Fibroblast of lung (primary cell): ENCODE measurements at regions not wholly inside any gene's neighbourhood (a gene's known extent, or its start where the extent isn't known, plus 50 kb on each side); places are given as distances from the start of the nearest gene placed in this dataset.

ENCODE experiments used
- EZH2 ChIP-seq: IDR thresholded peaks from 2 replicates; pipeline ENCODE4 v1.5.1; 2012; ENCODE audit warnings: low read length, control low read depth, mild to moderate bottlenecking; ENCODE audit errors: missing control alignments
- TF ChIP-seq, protein P1 (sequence below), 2 donors: IDR thresholded peaks in 1 of 2; conservative IDR thresholded peaks in 1 of 2; 1 replicate in 1 of 2; 2 replicates in 1 of 2; pipeline ENCODE4 v1.5.1; 2011 to 2012; ENCODE audit warnings: low read length in 2 of 2, control low read depth in 1 of 2, inconsistent platforms in 1 of 2, low read depth in 1 of 2, mild to moderate bottlenecking in 1 of 2

DNA sequence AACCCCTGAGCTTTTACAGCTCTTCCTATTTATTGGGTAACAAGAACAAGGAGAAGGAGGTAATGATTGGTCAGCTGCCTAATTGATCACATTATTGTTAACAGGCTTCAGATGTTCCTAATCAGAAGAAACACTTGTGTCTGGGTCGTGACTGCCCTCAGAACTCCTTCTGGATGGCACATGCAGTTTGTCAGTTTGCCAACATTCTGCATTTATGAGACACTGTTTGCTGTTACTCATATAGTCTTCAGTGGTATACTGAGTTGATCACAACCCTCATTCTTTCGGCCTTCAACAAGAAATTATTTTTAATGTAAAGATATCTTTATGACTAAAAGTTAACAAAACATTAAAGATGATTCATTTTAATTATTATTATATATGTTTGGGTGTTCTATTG is 95.7 kb upstream of the DOCK10 start:
- TF ChIP-seq, protein P1, sequence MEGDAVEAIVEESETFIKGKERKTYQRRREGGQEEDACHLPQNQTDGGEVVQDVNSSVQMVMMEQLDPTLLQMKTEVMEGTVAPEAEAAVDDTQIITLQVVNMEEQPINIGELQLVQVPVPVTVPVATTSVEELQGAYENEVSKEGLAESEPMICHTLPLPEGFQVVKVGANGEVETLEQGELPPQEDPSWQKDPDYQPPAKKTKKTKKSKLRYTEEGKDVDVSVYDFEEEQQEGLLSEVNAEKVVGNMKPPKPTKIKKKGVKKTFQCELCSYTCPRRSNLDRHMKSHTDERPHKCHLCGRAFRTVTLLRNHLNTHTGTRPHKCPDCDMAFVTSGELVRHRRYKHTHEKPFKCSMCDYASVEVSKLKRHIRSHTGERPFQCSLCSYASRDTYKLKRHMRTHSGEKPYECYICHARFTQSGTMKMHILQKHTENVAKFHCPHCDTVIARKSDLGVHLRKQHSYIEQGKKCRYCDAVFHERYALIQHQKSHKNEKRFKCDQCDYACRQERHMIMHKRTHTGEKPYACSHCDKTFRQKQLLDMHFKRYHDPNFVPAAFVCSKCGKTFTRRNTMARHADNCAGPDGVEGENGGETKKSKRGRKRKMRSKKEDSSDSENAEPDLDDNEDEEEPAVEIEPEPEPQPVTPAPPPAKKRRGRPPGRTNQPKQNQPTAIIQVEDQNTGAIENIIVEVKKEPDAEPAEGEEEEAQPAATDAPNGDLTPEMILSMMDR (conservative IDR thresholded peaks at IDR 0.05 in 1 of 2, IDR thresholded peaks at IDR 0.05 in 1 of 2; ENCODE audit: low read depth in 1 of 2, low read length in 2 of 2): no peak
- TF ChIP-seq EZH2: no peak
